Sigmoid colon (tissue), 4 donors: ENCODE measurements at regions not wholly inside any gene's neighbourhood (a gene's known extent, or its start where the extent isn't known, plus 50 kb on each side); places are given as distances from the start of the nearest gene placed in this dataset.
"Not testable (repeated sequence)": the region's sequence is repeated elsewhere in the genome, so short reads cannot be mapped to it uniquely, and the experiment has no call there.

Source experiments
- CTCF ChIP-seq, 4 experiments: fragments of 450-650 bp in 3 of 4; fragments of 200-600 bp in 1 of 4; IDR thresholded peaks; one replicate each; pipeline ENCODE4 v1.5.1; 2016 to 2019; ENCODE audit warnings: antibody characterized with exemption in 4 of 4, mild to moderate bottlenecking in 3 of 4, moderate library complexity in 2 of 4
- POLR2A ChIP-seq, 2 donors: fragments of 450-650 bp; IDR thresholded peaks; one replicate each; pipeline ENCODE4 v1.6.1; 2016; ENCODE audit warnings: antibody characterized with exemption in 2 of 2, mild to moderate bottlenecking in 2 of 2, moderate library complexity in 2 of 2
- POLR2AphosphoS5 ChIP-seq, 4 donors: sonication (generic); formaldehyde crosslinking; IDR thresholded peaks; one replicate each; pipeline ENCODE4 v1.6.1; 2017; ENCODE audit warnings: antibody characterized with exemption in 4 of 4

- TF ChIP-seq POLR2A, CTCF, POLR2AphosphoS5 (IDR thresholded peaks at IDR 0.05): not testable (repeated sequence)
Observed at GRCh38 chr15:20019758-20020157, 521.8 kb downstream of the GOLGA6L6 start.
